Fibroblast of pulmonary artery (primary cell): ENCODE measurements at regions not wholly inside any gene's neighbourhood (a gene's known extent, or its start where the extent isn't known, plus 50 kb on each side); places are given as distances from the start of the nearest gene placed in this dataset.

ENCODE experiments used
- DNase-seq: peaks from one replicate; pipeline ENCODE4 v3.0.0-alpha.2; 2010; ENCODE audit warnings: low read depth
- H3K4me3 ChIP-seq: replicated peaks from 2 replicates; pipeline ENCODE4 v1.5.1; 2011; ENCODE audit warnings: low read depth, mild to moderate bottlenecking, control low read depth, low read length, moderate library complexity
- CTCF ChIP-seq: IDR thresholded peaks from 2 replicates; pipeline ENCODE4 v1.5.1; 2011; ENCODE audit warnings: mild to moderate bottlenecking, control low read depth, low read length, inconsistent platforms; ENCODE audit errors: missing control alignments

- H3K4me3 ChIP-seq = no peak overlapping the region
- TF ChIP-seq CTCF = no peak
- no peak for DNase-seq
These were observed 292.4 kb upstream of the PITX2 start for GRCh38 chr4:110915301-110915700.

GRCh38 chr4:110916505-110916904, 293.6 kb upstream of the PITX2 start:
- H3K4me3 ChIP-seq = no peak overlapping the region
- no peak for DNase-seq
- TF ChIP-seq CTCF = no peak

- no peak overlapping the region for H3K4me3 ChIP-seq
- no peak for TF ChIP-seq CTCF
- DNase-seq = no peak
These were observed 295.0 kb upstream of the PITX2 start for GRCh38 chr4:110917835-110918234.

GRCh38 chr4:110920990-110921389, 298.1 kb upstream of the PITX2 start:
- no peak for TF ChIP-seq CTCF
- DNase-seq = no peak
- H3K4me3 ChIP-seq = no peak overlapping the region

- no peak for DNase-seq
- H3K4me3 ChIP-seq = no peak overlapping the region
- no peak for TF ChIP-seq CTCF
These were observed 301.9 kb upstream of the PITX2 start for GRCh38 chr4:110924761-110925160.

- no peak overlapping the region for H3K4me3 ChIP-seq
- no peak for DNase-seq
- no peak for TF ChIP-seq CTCF
These were observed 304.0 kb upstream of the PITX2 start for GRCh38 chr4:110926841-110927400.

- H3K4me3 ChIP-seq = no peak overlapping the region
- DNase-seq = no peak
- TF ChIP-seq CTCF = no peak
These were observed 310.5 kb upstream of the PITX2 start for GRCh38 chr4:110933341-110933740.
